HFFc6 (cell line): ENCODE measurements at regions not wholly inside any gene's neighbourhood (a gene's known extent, or its start where the extent isn't known, plus 50 kb on each side); places are given as distances from the start of the nearest gene placed in this dataset.

Experiments used
- DNase-seq: peaks from one replicate; pipeline ENCODE4 v3.0.0-alpha.2; 2018
- H3K27ac Mint-ChIP-seq: 2 replicates; pipeline ENCODE4 v1.8.0; 2020; ENCODE audit warnings: mild to moderate bottlenecking, mixed read lengths
- H3K27me3 Mint-ChIP-seq: 2 replicates; pipeline ENCODE4 v1.8.0; 2021; ENCODE audit warnings: mild to moderate bottlenecking, moderate library complexity, mixed read lengths; ENCODE audit not compliant: insufficient read depth
- H3K36me3 Mint-ChIP-seq: 2 replicates; pipeline ENCODE4 v1.8.0; 2021; ENCODE audit warnings: low read depth, mixed read lengths
- H3K4me1 Mint-ChIP-seq: 2 replicates; pipeline ENCODE4 v1.8.0; 2020; ENCODE audit warnings: low read depth, mixed read lengths
- H3K4me3 Mint-ChIP-seq: 2 replicates; pipeline ENCODE4 v1.8.0; 2020; ENCODE audit warnings: mild to moderate bottlenecking, moderate library complexity, mixed read lengths
- H3K9me3 Mint-ChIP-seq: 2 replicates; pipeline ENCODE4 v1.8.0; 2020; ENCODE audit warnings: mild to moderate bottlenecking, mixed read lengths
- CTCF ChIP-seq: fragments of 200-600 bp; sonication (generic); IDR thresholded peaks from 2 replicates; pipeline ENCODE4 v1.5.0; 2021; ENCODE audit warnings: antibody characterized with exemption, mild to moderate bottlenecking

GRCh38 chr2:215832791-215833190 is 180.6 kb downstream of the MREG start:
- no peak overlapping the region for H3K4me3 Mint-ChIP-seq
- H3K36me3 Mint-ChIP-seq = no peaks in the 10 kb centered on the region
- DNase-seq = no peak
- peaks cover 34% of the 10 kb centered on the region for H3K4me1 Mint-ChIP-seq
- no peaks in the 10 kb centered on the region for H3K27me3 Mint-ChIP-seq
- H3K27ac Mint-ChIP-seq = no peak overlapping the region
- H3K9me3 Mint-ChIP-seq = no peaks in the 10 kb centered on the region
- TF ChIP-seq CTCF = no peak

GRCh38 chr2:215831296-215831913 is 181.9 kb downstream of the MREG start:
- Mint-ChIP-seq H3K4me1 (peaks cover 46% of the 10 kb centered on the region), H3K36me3 (no peaks in the 10 kb centered on the region), H3K27ac (no peak overlapping the region), H3K4me3 (no peak overlapping the region), H3K9me3 (no peaks in the 10 kb centered on the region), H3K27me3 (no peaks in the 10 kb centered on the region; the same call in 1 of the 2 replicates)
- no peak for TF ChIP-seq CTCF
- no peak for DNase-seq

DNA sequence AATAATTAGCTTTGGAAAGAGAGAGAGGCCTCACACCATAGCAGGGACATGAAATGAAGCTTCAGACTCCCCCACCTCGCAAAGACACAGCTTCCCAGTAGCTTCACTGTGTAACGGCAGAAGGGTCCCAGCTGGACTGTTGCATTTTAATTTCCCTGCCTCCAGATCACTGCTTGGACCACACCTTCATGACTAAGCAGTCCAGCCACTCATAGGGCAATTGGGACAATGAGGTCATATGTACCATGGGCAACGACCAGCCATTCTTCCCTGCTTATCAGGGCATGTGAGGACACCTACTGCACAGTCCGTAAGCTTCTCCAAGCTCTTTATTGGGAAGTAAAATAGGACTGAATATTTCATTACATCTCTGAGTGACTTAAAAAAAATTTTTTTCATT is 183.0 kb downstream of the MREG start:
- Mint-ChIP-seq H3K4me1 (peaks cover 55% of the 10 kb centered on the region), H3K36me3 (no peaks in the 10 kb centered on the region), H3K27me3 (no peaks in the 10 kb centered on the region; the same call in 1 of the 2 replicates), H3K9me3 (no peaks in the 10 kb centered on the region), H3K27ac (peak overlapping the region; percentile 65), H3K4me3 (no peak overlapping the region; the same call in 1 of the 2 replicates)
- TF ChIP-seq CTCF = no peak
- peak; percentile 45 for DNase-seq

DNA sequence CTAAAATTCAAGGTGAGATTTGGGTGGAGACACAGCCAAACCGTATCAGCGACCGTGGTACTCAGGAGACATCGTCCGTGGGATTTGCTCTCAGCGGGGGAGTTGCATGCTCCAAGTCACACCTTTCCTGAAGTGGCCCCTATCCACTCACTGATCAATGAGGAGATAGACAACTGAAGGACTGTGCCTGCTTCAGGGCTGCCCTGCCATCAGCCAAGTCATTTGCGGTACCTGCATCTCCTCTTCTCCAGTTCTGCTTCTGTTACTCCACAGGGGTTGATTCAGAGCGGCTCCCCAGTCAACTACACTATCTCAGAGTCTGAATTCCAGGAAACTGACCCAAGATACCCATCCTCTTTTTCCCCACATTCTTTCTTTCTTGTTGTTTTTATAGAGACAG is 184.1 kb downstream of the MREG start:
- H3K4me1 Mint-ChIP-seq = peaks cover 55% of the 10 kb centered on the region
- no peak for DNase-seq
- H3K27ac Mint-ChIP-seq = no peak overlapping the region
- H3K27me3 Mint-ChIP-seq = no peaks in the 10 kb centered on the region; the same call in 1 of the 2 replicates
- 0 out of 2 replicates have a peak, but pooled peaks cover under 1% of the 10 kb centered on the region for H3K9me3 Mint-ChIP-seq
- no peak overlapping the region for H3K4me3 Mint-ChIP-seq
- no peaks in the 10 kb centered on the region for H3K36me3 Mint-ChIP-seq
- TF ChIP-seq CTCF = no peak

DNA sequence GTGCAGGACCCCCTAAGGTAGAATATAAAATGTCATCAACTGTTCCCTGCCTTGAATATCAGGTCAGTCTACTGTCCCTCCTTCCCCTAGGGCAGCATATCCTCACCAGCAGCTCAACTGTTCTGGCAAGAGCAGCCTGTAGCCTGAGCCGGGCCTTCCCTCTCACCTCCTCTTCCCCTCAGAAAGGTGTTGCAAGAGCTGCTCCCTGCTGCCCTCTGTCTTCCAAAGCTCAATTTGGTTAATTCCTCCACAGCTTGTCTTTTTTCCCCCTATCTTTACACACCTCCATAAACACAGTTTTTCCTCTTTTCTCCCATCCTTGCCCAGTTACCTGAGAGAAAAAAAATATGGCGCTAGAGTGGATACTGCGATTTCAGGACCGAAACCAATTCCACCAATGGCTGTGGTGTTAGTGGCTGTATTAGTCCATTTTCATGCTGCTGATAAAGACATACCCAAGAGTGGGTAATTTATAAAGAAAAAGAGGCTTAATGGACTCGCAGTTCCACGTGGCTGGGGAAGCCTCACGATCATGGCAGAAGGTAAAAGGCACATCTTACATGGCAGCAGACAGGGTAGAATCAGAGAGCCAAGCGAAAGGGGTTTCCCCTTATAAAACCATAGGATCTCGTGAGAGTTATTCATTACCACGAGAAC is 184.7 kb downstream of the MREG start:
- no peak overlapping the region for H3K4me3 Mint-ChIP-seq
- peaks cover 5% of the 10 kb centered on the region; the same call in 1 of the 2 replicates for H3K36me3 Mint-ChIP-seq
- TF ChIP-seq CTCF = peak; percentile 86
- H3K27me3 Mint-ChIP-seq = no peaks in the 10 kb centered on the region; the same call in 1 of the 2 replicates
- H3K4me1 Mint-ChIP-seq = peaks cover 52% of the 10 kb centered on the region
- peaks cover 6% of the 10 kb centered on the region; the same call in 1 of the 2 replicates for H3K9me3 Mint-ChIP-seq
- peak; percentile 57 for DNase-seq
- H3K27ac Mint-ChIP-seq = no peak overlapping the region
